GM18858 (cell line): ENCODE measurements at regions not wholly inside any gene's neighbourhood (a gene's known extent, or its start where the extent isn't known, plus 50 kb on each side); places are given as distances from the start of the nearest gene placed in this dataset.
A peak's percentile ranks its signal among the peaks of the same experiment; 100 is the strongest.

Source experiments
- ATAC-seq: cut with Tn5 transposase; IDR thresholded peaks from one replicate; pipeline ENCODE4 v1.9.1; 2021; ENCODE audit not compliant: unreplicated experiment

- ATAC-seq, result no peak
Measured at GRCh38 chr2:203812294-203813221, 55.0 kb upstream of the CTLA4 start.

DNA sequence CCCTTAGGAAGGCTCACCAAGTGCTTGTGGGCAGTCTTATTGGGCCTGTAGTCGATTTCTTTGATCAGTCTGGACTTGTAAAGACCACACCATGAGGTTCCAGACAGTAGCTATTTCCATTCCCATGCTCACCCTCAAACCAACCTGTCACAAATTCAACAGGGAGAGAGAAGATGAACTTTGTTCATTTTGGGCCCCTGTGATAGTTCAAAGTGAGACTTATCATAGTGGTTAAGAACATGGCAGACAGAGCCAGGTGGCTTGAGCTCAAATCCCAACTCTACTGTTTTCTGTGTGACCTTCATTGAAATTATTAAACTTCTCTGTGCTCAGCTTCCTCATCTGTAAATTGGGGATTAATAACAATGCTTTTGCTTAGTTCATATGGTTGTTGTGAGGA is 53.9 kb upstream of the CTLA4 start:
- ATAC-seq, result no peak

DNA sequence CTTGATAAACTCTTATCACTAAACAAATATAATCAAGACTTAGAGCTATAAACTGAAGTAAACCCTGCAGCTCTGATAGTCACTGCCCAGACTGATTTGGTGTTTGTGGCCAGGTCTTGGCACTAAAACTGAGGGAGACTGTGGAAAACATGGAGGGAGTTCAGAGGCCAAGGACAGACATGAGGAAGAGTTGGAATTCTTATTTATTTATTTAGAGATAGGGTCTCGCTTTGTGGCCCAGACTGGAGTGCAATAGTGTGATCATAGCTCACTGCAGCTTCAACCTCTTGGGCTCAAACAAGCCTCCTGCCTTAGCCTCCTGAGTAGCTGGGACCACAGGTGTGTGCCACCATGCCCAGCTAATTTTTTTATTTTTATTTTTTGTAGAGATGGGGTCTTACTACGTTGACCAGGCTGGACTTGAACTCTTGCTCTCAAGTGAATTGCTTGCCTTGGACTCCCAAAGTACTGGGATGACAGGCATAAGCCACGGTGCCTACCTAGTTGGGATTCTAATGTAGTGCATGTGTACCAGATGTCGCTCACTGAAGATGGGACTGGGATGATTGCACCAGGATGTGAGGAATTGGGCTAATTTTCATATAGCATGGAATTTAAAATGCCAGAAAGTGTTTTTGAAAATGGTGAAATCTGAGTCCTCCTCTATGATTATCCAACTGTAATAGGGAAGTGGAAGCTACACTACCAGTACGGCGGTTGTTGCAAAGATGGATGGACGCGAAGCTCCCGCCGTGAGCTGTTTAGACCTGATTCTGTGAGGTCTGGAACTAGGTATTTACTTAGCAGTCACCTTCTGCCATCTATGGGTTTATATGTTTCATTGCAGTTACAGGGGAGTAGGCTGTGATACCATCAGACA is 52.7 kb upstream of the CTLA4 start:
- peak; percentile 68 for ATAC-seq

GRCh38 chr2:203815541-203815898 is 52.1 kb upstream of the CTLA4 start:
- ATAC-seq, result no peak

DNA sequence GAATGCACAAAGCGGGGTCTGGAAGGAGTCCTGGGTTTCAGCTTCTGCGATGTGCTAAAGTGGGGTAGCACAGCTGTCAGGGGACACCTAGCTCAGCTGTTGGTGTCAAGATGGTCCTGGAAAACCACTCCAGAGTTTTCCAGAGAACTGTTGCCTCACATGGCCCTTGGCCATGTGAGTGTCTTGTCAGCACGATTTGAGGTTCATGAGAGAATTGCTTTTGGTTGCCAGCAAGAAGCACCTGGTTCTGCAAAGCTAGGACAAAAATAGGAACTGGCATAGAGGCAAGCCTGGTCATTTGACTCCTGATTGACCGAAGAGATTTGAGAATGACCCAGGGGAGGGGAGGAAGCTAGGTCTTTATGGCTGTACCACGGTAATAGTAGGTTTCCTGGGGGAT is 50.4 kb upstream of the CTLA4 start:
- no peak for ATAC-seq
